IPS-15b (cell line): ENCODE measurements at regions not wholly inside any gene's neighbourhood (a gene's known extent, or its start where the extent isn't known, plus 50 kb on each side); places are given as distances from the start of the nearest gene placed in this dataset.

Source experiments
- H3K27me3 ChIP-seq: one replicate; pipeline ENCODE4 v1.6.1; 2013; ENCODE audit warnings: low read length; ENCODE audit not compliant: control insufficient read depth, insufficient read depth
- H3K36me3 ChIP-seq: one replicate; pipeline ENCODE4 v1.6.1; 2013; ENCODE audit warnings: low read length; ENCODE audit not compliant: control insufficient read depth, insufficient read depth
- H3K4me1 ChIP-seq: one replicate; pipeline ENCODE4 v1.6.1; 2013; ENCODE audit warnings: mild to moderate bottlenecking, low read length; ENCODE audit not compliant: control insufficient read depth, insufficient read depth
- H3K4me3 ChIP-seq: one replicate; pipeline ENCODE4 v1.5.1; 2013; ENCODE audit warnings: low read depth, low read length
- H3K9ac ChIP-seq: one replicate; pipeline ENCODE4 v1.6.1; 2013; ENCODE audit warnings: low read depth, mild to moderate bottlenecking, low read length
- H3K9me3 ChIP-seq: one replicate; pipeline ENCODE4 v1.6.1; 2013; ENCODE audit warnings: mild to moderate bottlenecking, low read length; ENCODE audit not compliant: control insufficient read depth, insufficient read depth

- Histone ChIP-seq H3K9me3 (no peaks in the 10 kb centered on the region), H3K4me3 (no peak overlapping the region), H3K4me1 (peaks cover 8% of the 10 kb centered on the region), H3K36me3 (no peaks in the 10 kb centered on the region), H3K27me3 (no peaks in the 10 kb centered on the region), H3K9ac (no peak overlapping the region)
Measured at GRCh38 chr17:14774774-14775173, 473.9 kb downstream of the HS3ST3B1 start.

- Histone ChIP-seq H3K27me3 (no peaks in the 10 kb centered on the region), H3K4me3 (no peak overlapping the region), H3K9me3 (no peaks in the 10 kb centered on the region), H3K36me3 (no peaks in the 10 kb centered on the region), H3K9ac (no peak overlapping the region), H3K4me1 (no peaks in the 10 kb centered on the region)
Measured at GRCh38 chr17:14772776-14773175, 471.9 kb downstream of the HS3ST3B1 start.

GRCh38 chr17:14771543-14771942 lies 470.7 kb downstream of the HS3ST3B1 start:
- Histone ChIP-seq H3K36me3 (no peaks in the 10 kb centered on the region), H3K9me3 (no peaks in the 10 kb centered on the region), H3K4me1 (no peaks in the 10 kb centered on the region), H3K9ac (no peak overlapping the region), H3K4me3 (no peak overlapping the region), H3K27me3 (no peaks in the 10 kb centered on the region)

GRCh38 chr17:14768923-14769322 lies 468.0 kb downstream of the HS3ST3B1 start:
- H3K4me1 ChIP-seq = no peaks in the 10 kb centered on the region
- no peaks in the 10 kb centered on the region for H3K36me3 ChIP-seq
- H3K9me3 ChIP-seq = no peaks in the 10 kb centered on the region
- H3K4me3 ChIP-seq = no peak overlapping the region
- H3K27me3 ChIP-seq = no peaks in the 10 kb centered on the region
- H3K9ac ChIP-seq = no peak overlapping the region

GRCh38 chr17:14762736-14763479 lies 462.0 kb downstream of the HS3ST3B1 start:
- no peaks in the 10 kb centered on the region for H3K4me1 ChIP-seq
- H3K4me3 ChIP-seq = no peak overlapping the region
- H3K27me3 ChIP-seq = no peaks in the 10 kb centered on the region
- H3K9ac ChIP-seq = no peak overlapping the region
- no peaks in the 10 kb centered on the region for H3K9me3 ChIP-seq
- no peaks in the 10 kb centered on the region for H3K36me3 ChIP-seq

GRCh38 chr17:14760719-14761411 lies 460.0 kb downstream of the HS3ST3B1 start:
- H3K36me3 ChIP-seq = no peaks in the 10 kb centered on the region
- no peaks in the 10 kb centered on the region for H3K27me3 ChIP-seq
- H3K4me3 ChIP-seq = no peak overlapping the region
- no peak overlapping the region for H3K9ac ChIP-seq
- no peaks in the 10 kb centered on the region for H3K4me1 ChIP-seq
- H3K9me3 ChIP-seq = no peaks in the 10 kb centered on the region

- Histone ChIP-seq H3K4me1 (no peaks in the 10 kb centered on the region), H3K36me3 (no peaks in the 10 kb centered on the region), H3K4me3 (no peak overlapping the region), H3K9ac (no peak overlapping the region), H3K27me3 (no peaks in the 10 kb centered on the region), H3K9me3 (no peaks in the 10 kb centered on the region)
Measured at GRCh38 chr17:14760212-14760611, 459.3 kb downstream of the HS3ST3B1 start.

GRCh38 chr17:14759325-14759724 lies 458.4 kb downstream of the HS3ST3B1 start:
- Histone ChIP-seq H3K9ac (no peak overlapping the region), H3K27me3 (no peaks in the 10 kb centered on the region), H3K4me3 (no peak overlapping the region), H3K36me3 (no peaks in the 10 kb centered on the region), H3K4me1 (no peaks in the 10 kb centered on the region), H3K9me3 (no peaks in the 10 kb centered on the region)

- no peaks in the 10 kb centered on the region for H3K9me3 ChIP-seq
- H3K9ac ChIP-seq = no peak overlapping the region
- H3K4me3 ChIP-seq = no peak overlapping the region
- H3K4me1 ChIP-seq = no peaks in the 10 kb centered on the region
- no peaks in the 10 kb centered on the region for H3K36me3 ChIP-seq
- H3K27me3 ChIP-seq = no peaks in the 10 kb centered on the region
Measured at GRCh38 chr17:14756479-14756878, 455.6 kb downstream of the HS3ST3B1 start.

GRCh38 chr17:14755002-14755401 lies 454.1 kb downstream of the HS3ST3B1 start:
- H3K4me1 ChIP-seq = no peaks in the 10 kb centered on the region
- H3K27me3 ChIP-seq = no peaks in the 10 kb centered on the region
- no peak overlapping the region for H3K9ac ChIP-seq
- H3K36me3 ChIP-seq = no peaks in the 10 kb centered on the region
- no peaks in the 10 kb centered on the region for H3K9me3 ChIP-seq
- H3K4me3 ChIP-seq = no peak overlapping the region

- H3K9ac ChIP-seq = no peak overlapping the region
- no peaks in the 10 kb centered on the region for H3K4me1 ChIP-seq
- no peak overlapping the region for H3K4me3 ChIP-seq
- H3K27me3 ChIP-seq = no peaks in the 10 kb centered on the region
- H3K9me3 ChIP-seq = no peaks in the 10 kb centered on the region
- no peaks in the 10 kb centered on the region for H3K36me3 ChIP-seq
Measured at GRCh38 chr17:14753383-14753782, 452.5 kb downstream of the HS3ST3B1 start.

- no peak overlapping the region for H3K9ac ChIP-seq
- no peaks in the 10 kb centered on the region for H3K9me3 ChIP-seq
- no peak overlapping the region for H3K4me3 ChIP-seq
- H3K4me1 ChIP-seq = no peaks in the 10 kb centered on the region
- no peaks in the 10 kb centered on the region for H3K27me3 ChIP-seq
- no peaks in the 10 kb centered on the region for H3K36me3 ChIP-seq
Measured at GRCh38 chr17:14752011-14752410, 451.1 kb downstream of the HS3ST3B1 start.
